Transverse colon (tissue), 3 donors: ENCODE measurements at regions not wholly inside any gene's neighbourhood (a gene's known extent, or its start where the extent isn't known, plus 50 kb on each side); places are given as distances from the start of the nearest gene placed in this dataset.

Source experiments
- POLR2A ChIP-seq: fragments of 450-650 bp; IDR thresholded peaks from one replicate; pipeline ENCODE4 v1.6.1; 2016; ENCODE audit warnings: antibody characterized with exemption, mild to moderate bottlenecking, moderate library complexity
- TF ChIP-seq, protein P1 (sequence below), 5 experiments: fragments of 200-600 bp in 3 of 5; fragments of 450-650 bp in 2 of 5; sonication (generic) in 3 of 5; IDR thresholded peaks; 1 replicate in 2 of 5; 2 replicates in 3 of 5; pipeline ENCODE4 v1.5.1; 2016 to 2017; ENCODE audit warnings: antibody characterized with exemption in 5 of 5, inconsistent platforms in 3 of 5, mild to moderate bottlenecking in 2 of 5, moderate library complexity in 1 of 5

DNA sequence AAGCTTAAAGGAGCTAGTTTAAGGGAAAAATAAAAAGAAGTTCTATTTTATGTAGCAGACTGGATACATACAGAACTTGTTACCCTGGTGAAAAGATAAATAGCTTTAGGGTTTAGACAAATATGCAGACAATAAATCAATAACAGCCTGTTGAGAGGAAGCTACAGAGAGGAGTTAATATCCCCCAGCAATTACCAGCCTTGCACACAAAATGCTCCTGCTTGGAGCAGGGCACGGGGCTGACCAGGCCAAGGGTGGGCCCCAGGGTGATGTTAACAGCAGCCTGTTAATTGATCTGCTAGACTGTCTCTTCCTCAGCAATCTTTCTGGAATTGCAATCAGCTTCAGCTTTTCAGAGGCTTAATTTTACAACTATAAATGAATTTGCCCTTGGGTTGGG, 125.1 kb upstream of the SOX4 start:
- TF ChIP-seq, protein P1, sequence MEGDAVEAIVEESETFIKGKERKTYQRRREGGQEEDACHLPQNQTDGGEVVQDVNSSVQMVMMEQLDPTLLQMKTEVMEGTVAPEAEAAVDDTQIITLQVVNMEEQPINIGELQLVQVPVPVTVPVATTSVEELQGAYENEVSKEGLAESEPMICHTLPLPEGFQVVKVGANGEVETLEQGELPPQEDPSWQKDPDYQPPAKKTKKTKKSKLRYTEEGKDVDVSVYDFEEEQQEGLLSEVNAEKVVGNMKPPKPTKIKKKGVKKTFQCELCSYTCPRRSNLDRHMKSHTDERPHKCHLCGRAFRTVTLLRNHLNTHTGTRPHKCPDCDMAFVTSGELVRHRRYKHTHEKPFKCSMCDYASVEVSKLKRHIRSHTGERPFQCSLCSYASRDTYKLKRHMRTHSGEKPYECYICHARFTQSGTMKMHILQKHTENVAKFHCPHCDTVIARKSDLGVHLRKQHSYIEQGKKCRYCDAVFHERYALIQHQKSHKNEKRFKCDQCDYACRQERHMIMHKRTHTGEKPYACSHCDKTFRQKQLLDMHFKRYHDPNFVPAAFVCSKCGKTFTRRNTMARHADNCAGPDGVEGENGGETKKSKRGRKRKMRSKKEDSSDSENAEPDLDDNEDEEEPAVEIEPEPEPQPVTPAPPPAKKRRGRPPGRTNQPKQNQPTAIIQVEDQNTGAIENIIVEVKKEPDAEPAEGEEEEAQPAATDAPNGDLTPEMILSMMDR (IDR thresholded peaks at IDR 0.05) = no peak
- no peak for TF ChIP-seq POLR2A
